H54 (cell line): ENCODE measurements at regions not wholly inside any gene's neighbourhood (a gene's known extent, or its start where the extent isn't known, plus 50 kb on each side); places are given as distances from the start of the nearest gene placed in this dataset.
"Not testable (repeated sequence)": the region's sequence is repeated elsewhere in the genome, so short reads cannot be mapped to it uniquely, and the experiment has no call there.

Source experiments
- DNase-seq: peaks from one replicate; pipeline ENCODE4 v3.0.0; 2011; ENCODE audit warnings: low spot score, mixed read lengths; ENCODE audit not compliant: insufficient read length
- FAIRE-seq: peaks from 3 replicates; lab custom pipeline; 2011; peaks lifted over from hg19 to GRCh38; lab: Jason Lieb, UNC
- POLR2A ChIP-seq: IDR thresholded peaks from 2 replicates; pipeline ENCODE4 v1.6.1; 2011; ENCODE audit warnings: low read depth, mild to moderate bottlenecking, low read length

DNA sequence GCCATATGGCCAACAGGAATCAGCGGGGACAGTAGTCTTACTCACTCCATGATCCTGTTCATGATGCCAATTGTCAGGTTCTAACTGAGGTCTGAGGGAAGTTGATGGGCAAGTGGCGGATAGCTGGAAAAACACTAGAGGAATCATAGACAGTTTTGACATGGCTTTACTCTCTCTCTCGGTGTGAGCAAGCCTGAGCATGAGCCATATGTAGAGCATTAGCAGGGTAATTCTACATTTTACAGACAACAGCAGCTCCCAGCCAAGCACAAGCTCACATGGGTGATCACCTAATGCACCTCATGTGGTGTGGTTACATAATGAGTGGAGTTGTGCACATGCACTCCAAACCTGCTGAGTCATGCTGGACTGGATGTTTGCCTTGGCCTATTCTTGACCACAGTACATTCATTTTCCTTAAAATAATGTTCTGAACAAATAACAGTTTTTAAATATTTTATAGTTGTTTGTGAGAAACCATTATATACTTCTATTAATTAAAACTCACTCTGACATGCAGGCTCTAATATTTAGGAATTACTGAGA is 429.2 kb downstream of the GPAT3 start:
- FAIRE-seq (no peak), DNase-seq (no peak)
- no peak for TF ChIP-seq POLR2A

- TF ChIP-seq POLR2A = no peak
- FAIRE-seq (no peak), DNase-seq (no peak)
Observed at GRCh38 chr4:83962492-83962891, 426.6 kb downstream of the GPAT3 start.

GRCh38 chr4:83961575-83961974 is 425.7 kb downstream of the GPAT3 start:
- DNase-seq (no peak), FAIRE-seq (no peak)
- no peak for TF ChIP-seq POLR2A

DNA sequence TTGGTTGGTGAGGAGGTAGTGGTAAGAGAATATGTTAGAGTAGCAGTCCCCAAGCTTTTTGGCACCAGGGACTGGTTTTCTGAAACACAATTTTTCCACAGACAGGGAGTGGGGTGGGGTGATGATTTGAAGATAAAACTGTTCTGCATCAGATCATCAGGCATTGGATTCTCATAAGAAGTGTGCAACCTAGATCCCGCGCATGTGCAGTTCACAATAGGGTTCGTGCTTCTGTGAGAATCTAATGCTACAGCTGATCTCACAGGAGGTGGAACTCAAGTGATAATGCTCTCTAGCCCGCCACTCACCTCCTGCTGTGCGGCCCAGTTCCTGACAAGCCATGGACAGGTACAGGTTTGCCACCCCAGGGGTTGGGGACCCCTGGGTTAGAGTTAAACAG is 423.3 kb downstream of the GPAT3 start:
- FAIRE-seq (no peak), DNase-seq (no peak)
- no peak for TF ChIP-seq POLR2A

DNA sequence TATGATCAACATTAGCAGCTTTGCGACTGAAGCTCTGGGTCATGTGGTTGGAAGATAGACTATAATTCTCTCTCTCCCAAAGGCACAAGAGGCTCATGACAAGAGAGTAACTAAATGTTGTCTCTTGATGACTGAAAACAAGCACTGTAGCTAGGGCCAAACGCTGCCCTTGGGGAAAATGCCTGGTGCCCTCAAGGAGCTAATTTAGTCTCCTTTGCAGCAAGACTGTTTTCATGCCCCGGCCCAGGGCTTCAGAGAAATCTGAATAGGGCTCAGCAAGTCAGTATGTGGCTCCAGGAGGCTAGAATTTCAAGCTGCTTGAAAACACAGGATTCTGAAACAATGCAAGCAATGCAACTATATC is 411.9 kb downstream of the GPAT3 start:
- no peak for DNase-seq
- no peak for FAIRE-seq

GRCh38 chr4:83947125-83947829 is 411.4 kb downstream of the GPAT3 start:
- FAIRE-seq = no peak
- no peak for DNase-seq
- no peak for TF ChIP-seq POLR2A

More for the DNA sequence above, 411.9 kb downstream of the GPAT3 start:
- TF ChIP-seq POLR2A = no peak

GRCh38 chr4:83943691-83944090 is 407.8 kb downstream of the GPAT3 start:
- not testable (repeated sequence) for DNase-seq

GRCh38 chr4:83932750-83933391 is 397.0 kb downstream of the GPAT3 start:
- FAIRE-seq (no peak), DNase-seq (no peak)
- no peak for TF ChIP-seq POLR2A

More at GRCh38 chr4:83943691-83944090, 407.8 kb downstream of the GPAT3 start:
- FAIRE-seq = not testable (repeated sequence)

DNA sequence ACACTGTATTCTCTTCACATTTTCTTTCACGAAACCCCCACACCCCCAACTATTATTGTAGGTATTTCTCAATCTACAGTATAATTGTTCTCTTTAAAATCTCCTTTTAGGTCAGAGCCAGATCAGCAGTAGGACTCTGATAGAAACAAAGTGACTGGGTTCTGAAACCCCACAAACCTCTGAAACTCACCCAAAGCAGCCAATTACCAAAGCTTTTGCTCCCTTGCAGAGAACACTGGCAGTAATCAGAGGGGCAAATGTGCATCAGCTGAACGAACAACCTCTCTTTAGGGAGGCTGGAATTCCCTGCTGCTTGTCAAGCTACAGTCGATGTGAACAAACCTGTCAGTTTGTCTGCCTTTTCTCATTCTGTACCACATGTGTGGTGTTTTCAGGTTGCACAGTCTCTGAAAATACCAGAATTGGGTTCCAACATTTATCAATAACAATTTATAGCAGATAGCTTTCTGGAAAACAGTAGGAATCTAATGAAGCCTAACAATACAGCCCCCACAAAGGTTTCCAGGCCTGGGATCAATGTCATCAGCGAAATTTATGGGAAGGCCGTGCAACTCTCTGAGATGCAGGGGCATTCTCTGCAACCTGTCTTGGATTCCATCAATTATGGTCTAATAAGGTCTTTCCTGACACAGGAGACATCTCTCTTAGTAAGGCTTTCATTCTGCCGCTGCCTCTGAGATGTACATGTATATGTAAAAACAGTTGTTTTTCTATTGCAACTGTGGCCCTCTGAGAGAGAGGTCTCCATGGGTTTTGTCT is 395.9 kb downstream of the GPAT3 start:
- DNase-seq (no peak), FAIRE-seq (no peak)
- TF ChIP-seq POLR2A = no peak

- no peak for FAIRE-seq
- no peak for TF ChIP-seq POLR2A
Observed at GRCh38 chr4:83929550-83929949, 393.6 kb downstream of the GPAT3 start.

GRCh38 chr4:83926950-83927349 is 391.0 kb downstream of the GPAT3 start:
- DNase-seq (no peak), FAIRE-seq (no peak)
- no peak for TF ChIP-seq POLR2A

More at GRCh38 chr4:83929550-83929949, 393.6 kb downstream of the GPAT3 start:
- DNase-seq = no peak

DNA sequence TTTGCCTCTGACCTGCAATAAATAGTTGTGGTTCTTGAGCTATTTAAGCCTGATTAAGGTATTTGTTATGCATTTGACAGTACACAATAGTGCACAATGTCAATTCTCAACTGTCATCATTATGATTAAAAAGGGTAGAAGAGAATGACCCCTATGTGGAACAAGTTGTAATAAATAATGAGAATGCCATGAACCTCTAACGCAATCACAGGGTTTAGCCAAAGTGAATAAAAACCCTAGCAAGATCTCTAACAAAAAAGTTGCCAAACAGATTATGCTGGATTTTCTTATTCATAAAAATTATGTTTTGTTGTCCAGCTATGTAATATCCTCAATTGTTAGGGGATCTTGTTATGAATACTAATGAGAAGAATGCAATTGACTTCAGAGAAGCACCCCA is 387.4 kb downstream of the GPAT3 start:
- FAIRE-seq (no peak), DNase-seq (no peak)
- TF ChIP-seq POLR2A = no peak

DNA sequence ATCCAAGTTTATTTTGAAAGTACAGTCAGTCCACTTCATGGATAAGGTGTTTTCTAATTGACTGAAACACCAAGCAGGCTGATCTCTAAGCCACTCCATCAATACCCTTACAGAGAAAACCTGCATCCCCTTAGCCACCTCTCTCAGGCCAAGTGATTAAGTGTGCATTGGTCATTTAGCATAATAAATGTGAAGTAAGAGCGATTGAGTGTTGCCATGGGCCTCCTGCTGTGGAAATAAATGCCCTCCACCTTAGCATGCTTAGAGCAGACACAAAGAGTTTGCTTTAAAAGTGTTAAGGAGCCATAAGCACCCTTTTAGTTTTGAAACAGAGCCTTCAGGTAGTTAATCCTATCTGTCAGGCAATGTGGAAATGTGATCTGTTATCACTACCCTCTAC is 386.5 kb downstream of the GPAT3 start:
- no peak for DNase-seq
- TF ChIP-seq POLR2A = no peak

DNA sequence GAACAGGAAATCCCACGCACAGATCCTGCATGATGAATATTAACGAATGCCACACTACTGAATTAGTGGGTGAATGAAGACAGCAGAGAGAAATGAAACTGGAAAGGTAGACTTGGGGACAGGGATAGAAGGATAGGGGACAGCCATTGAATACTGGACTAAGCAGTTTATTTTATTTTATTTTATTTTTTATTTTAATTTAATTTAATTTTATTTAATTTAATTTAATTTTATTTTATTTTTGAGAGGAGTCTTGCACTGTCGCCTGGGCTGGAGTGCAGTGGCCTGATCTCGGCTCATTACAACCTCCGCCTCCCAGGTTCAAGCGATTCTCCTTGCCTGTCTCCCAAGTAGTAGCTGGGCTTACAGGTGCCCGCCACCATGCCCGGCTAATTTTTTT is 385.2 kb downstream of the GPAT3 start:
- FAIRE-seq = no peak
- no peak for TF ChIP-seq POLR2A

More for the DNA sequence above, 386.5 kb downstream of the GPAT3 start:
- no peak for FAIRE-seq

More for the DNA sequence above, 385.2 kb downstream of the GPAT3 start:
- no peak for DNase-seq
